Spleen (tissue), 11 donors: ENCODE measurements at regions not wholly inside any gene's neighbourhood (a gene's known extent, or its start where the extent isn't known, plus 50 kb on each side); places are given as distances from the start of the nearest gene placed in this dataset.

ENCODE experiments used
- DNase-seq: peaks from one replicate; pipeline ENCODE4 v3.0.0-alpha.2; 2020
- H3K27ac ChIP-seq, 8 donors: fragments of 200-600 bp; sonication (generic) in 7 of 8; 1 replicate in 4 of 8; 2 replicates in 4 of 8; pipeline versions ENCODE4 v1.5.0 to v1.8.0; 2016 to 2021; ENCODE audit warnings: inconsistent platforms in 4 of 8, mild to moderate bottlenecking in 4 of 8, moderate library complexity in 1 of 8
- H3K27me3 ChIP-seq, 7 donors: fragments of 200-600 bp; sonication (generic) in 6 of 7; replicated peaks in 1 of 7; 1 replicate in 4 of 7; 2 replicates in 3 of 7; pipeline versions ENCODE4 v1.5.0 to v1.8.0; 2016 to 2021; ENCODE audit warnings: inconsistent platforms in 3 of 7, mild to moderate bottlenecking in 1 of 7
- H3K36me3 ChIP-seq, 6 donors: fragments of 200-600 bp; sonication (generic) in 5 of 6; 1 replicate in 4 of 6; 2 replicates in 2 of 6; pipeline versions ENCODE4 v1.5.0 to v1.8.0; 2016 to 2021; ENCODE audit warnings: inconsistent platforms in 2 of 6
- H3K4me1 ChIP-seq, 6 donors: fragments of 200-600 bp; sonication (generic) in 5 of 6; 1 replicate in 3 of 6; 2 replicates in 3 of 6; pipeline versions ENCODE4 v1.5.0 to v1.8.0; 2016 to 2021; ENCODE audit warnings: inconsistent platforms in 3 of 6
- H3K4me3 ChIP-seq, 8 donors: fragments of 200-600 bp; sonication (generic) in 7 of 8; 1 replicate in 4 of 8; 2 replicates in 4 of 8; pipeline versions ENCODE4 v1.5.0 to v1.8.0; 2016 to 2021; ENCODE audit warnings: inconsistent platforms in 4 of 8, mild to moderate bottlenecking in 4 of 8, moderate library complexity in 2 of 8
- H3K9me3 ChIP-seq, 8 donors: fragments of 200-600 bp; sonication (generic) in 7 of 8; 1 replicate in 4 of 8; 2 replicates in 4 of 8; pipeline versions ENCODE4 v1.5.0 to v1.8.0; 2016 to 2021; ENCODE audit warnings: inconsistent platforms in 4 of 8
- POLR2A ChIP-seq, 3 donors: fragments of 450-650 bp; IDR thresholded peaks; one replicate each; pipeline ENCODE4 v1.5.1; 2017; ENCODE audit warnings: antibody characterized with exemption in 3 of 3, mild to moderate bottlenecking in 1 of 3
- POLR2AphosphoS5 ChIP-seq, 3 donors: sonication (generic); formaldehyde crosslinking; IDR thresholded peaks; one replicate each; pipeline ENCODE4 v1.5.1; 2017; ENCODE audit warnings: antibody characterized with exemption in 3 of 3
- WGBS, 5 donors: extraction: QIAGEN DNeasy Blood & Tissue Kit in 3 of 5; methylation state at CpG; one replicate each; pipeline versions ENCODE4 v1.1.5 to v1.1.7; 2013 to 2018; 5-methylcytosine and 5-hydroxymethylcytosine counted together
- intact Hi-C: fragments of 100-400 bp; cut with DNase I; formaldehyde crosslinking; loops from one replicate; pipeline ENCODE4 v1.15.0; 2023; ENCODE audit warnings: low total_unique reads
- TF ChIP-seq, protein P1 (sequence below), 11 experiments: fragments of 200-600 bp in 7 of 11; fragments of 450-650 bp in 4 of 11; sonication (generic) in 4 of 11; IDR thresholded peaks in 8 of 11; conservative IDR thresholded peaks in 3 of 11; 1 replicate in 7 of 11; 2 replicates in 4 of 11; pipeline versions ENCODE4 v1.4.0 to v1.8.0; 2016 to 2021; ENCODE audit warnings: antibody characterized with exemption in 11 of 11, inconsistent platforms in 4 of 11, mild to moderate bottlenecking in 1 of 11
- donor health status: healthy with polysubstance abuse.
- donor health status: DM: no; HTN: no; CAD: no; lungs with moderate emphysema.
- donor health status: DM: no; HTN: no; CAD: no.
- donor health status: Bipolar disorder and iron deficiency.
- donor health status: healthy.
- donor health status: DM: no; HTN: no; CAD: no.
- donor health status: DM: yes; HTN: yes; CAD: no.

DNA sequence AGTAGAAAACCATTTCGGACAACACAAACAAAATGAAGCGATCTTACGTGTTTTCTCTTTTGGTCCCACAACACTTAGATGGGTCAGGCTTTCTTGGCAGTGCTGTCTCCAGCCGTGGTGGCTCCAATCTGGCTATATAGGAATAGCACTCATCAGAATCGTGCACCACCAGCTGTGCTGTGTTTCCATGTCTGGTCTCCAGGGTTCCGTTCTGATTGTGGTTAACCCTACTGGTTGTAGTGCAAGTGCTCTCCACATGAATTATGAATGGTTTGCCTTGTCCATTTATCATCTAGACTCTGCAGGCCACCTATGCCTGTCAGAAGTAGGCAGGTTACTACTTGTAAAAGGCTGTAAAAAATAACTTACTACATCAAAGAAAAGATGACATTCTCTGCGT, 536.3 kb downstream of the IQCM start:
- Histone ChIP-seq H3K27ac (no peak overlapping the region), H3K4me3 (no peak overlapping the region), H3K27me3 (no peaks in the 10 kb centered on the region), H3K4me1 (no peaks in the 10 kb centered on the region), H3K9me3 (peaks cover 0 to 15% (median 10%) of the 10 kb centered on the region in 8 donors), H3K36me3 (no peaks in the 10 kb centered on the region)
- TF ChIP-seq, protein P1, sequence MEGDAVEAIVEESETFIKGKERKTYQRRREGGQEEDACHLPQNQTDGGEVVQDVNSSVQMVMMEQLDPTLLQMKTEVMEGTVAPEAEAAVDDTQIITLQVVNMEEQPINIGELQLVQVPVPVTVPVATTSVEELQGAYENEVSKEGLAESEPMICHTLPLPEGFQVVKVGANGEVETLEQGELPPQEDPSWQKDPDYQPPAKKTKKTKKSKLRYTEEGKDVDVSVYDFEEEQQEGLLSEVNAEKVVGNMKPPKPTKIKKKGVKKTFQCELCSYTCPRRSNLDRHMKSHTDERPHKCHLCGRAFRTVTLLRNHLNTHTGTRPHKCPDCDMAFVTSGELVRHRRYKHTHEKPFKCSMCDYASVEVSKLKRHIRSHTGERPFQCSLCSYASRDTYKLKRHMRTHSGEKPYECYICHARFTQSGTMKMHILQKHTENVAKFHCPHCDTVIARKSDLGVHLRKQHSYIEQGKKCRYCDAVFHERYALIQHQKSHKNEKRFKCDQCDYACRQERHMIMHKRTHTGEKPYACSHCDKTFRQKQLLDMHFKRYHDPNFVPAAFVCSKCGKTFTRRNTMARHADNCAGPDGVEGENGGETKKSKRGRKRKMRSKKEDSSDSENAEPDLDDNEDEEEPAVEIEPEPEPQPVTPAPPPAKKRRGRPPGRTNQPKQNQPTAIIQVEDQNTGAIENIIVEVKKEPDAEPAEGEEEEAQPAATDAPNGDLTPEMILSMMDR (IDR thresholded peaks at IDR 0.05 in 8 of 11, conservative IDR thresholded peaks at IDR 0.05 in 3 of 11): no peak
- TF ChIP-seq POLR2AphosphoS5 (IDR thresholded peaks at IDR 0.05) (no peak), POLR2A (IDR thresholded peaks at IDR 0.05) (no peak)
- intact Hi-C loops: no loop called here
- no peak for DNase-seq
- 78 to 87% (median 80%) methylated on average over 7 of the region's 7 CpGs for WGBS, 5 donors

DNA sequence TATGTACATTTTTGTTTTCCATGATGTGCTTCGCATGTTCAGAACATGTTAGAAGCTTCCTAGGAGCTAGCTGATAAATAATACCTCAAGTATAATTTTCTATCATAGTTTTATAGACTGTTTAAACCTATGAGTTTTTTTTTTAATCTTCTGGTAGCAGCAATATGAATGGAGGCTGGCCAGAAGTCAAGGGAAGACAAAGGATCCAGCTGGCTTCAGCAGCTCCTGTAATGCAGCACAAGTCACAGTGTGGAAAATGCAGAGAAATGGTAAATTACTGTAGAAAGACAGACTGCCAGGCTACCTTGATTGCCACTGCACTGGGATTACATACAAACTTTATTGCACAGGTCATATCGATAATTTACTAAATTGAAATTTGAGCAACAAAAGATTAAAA, 537.9 kb downstream of the IQCM start:
- Histone ChIP-seq H3K4me1 (no peaks in the 10 kb centered on the region), H3K9me3 (peaks cover 0 to 20% (median 10%) of the 10 kb centered on the region in 8 donors), H3K27me3 (no peaks in the 10 kb centered on the region), H3K4me3 (no peak overlapping the region), H3K27ac (no peak overlapping the region), H3K36me3 (no peaks in the 10 kb centered on the region)
- 83 to 94% (median 91%) methylated on average over 2 of the region's 2 CpGs for WGBS, 5 donors
- DNase-seq: no peak
- TF ChIP-seq, protein P1 (IDR thresholded peaks at IDR 0.05 in 8 of 11, conservative IDR thresholded peaks at IDR 0.05 in 3 of 11): no peak
- TF ChIP-seq POLR2AphosphoS5 (IDR thresholded peaks at IDR 0.05) (no peak), POLR2A (IDR thresholded peaks at IDR 0.05) (no peak)
- intact Hi-C loops: no loop called here

- TF ChIP-seq, protein P1 (IDR thresholded peaks at IDR 0.05 in 8 of 11, conservative IDR thresholded peaks at IDR 0.05 in 3 of 11): no peak
- TF ChIP-seq POLR2A (IDR thresholded peaks at IDR 0.05) (no peak), POLR2AphosphoS5 (IDR thresholded peaks at IDR 0.05) (no peak)
- WGBS, 5 donors: 90 to 95% (median 93%) methylated on average over 1 of the region's 1 CpG
Measured at GRCh38 chr4:149269835-149270234, 545.8 kb downstream of the IQCM start.

GRCh38 chr4:149266301-149266700, 549.3 kb downstream of the IQCM start:
- Histone ChIP-seq H3K27me3 (no peaks in the 10 kb centered on the region), H3K27ac (no peak overlapping the region), H3K9me3 (peaks cover 0 to 4% (median 0%) of the 10 kb centered on the region in 8 donors), H3K4me1 (no peaks in the 10 kb centered on the region), H3K36me3 (no peaks in the 10 kb centered on the region), H3K4me3 (no peak overlapping the region)
- no peak for TF ChIP-seq POLR2A (IDR thresholded peaks at IDR 0.05)
- no peak for TF ChIP-seq POLR2AphosphoS5 (IDR thresholded peaks at IDR 0.05)
- TF ChIP-seq, protein P1 (IDR thresholded peaks at IDR 0.05 in 8 of 11, conservative IDR thresholded peaks at IDR 0.05 in 3 of 11): no peak
- WGBS, 5 donors: 84 to 89% (median 86%) methylated on average over 3 of the region's 3 CpGs
- no peak for DNase-seq
- intact Hi-C loops: no loop called here

More at GRCh38 chr4:149269835-149270234, 545.8 kb downstream of the IQCM start:
- no peak overlapping the region for H3K27ac ChIP-seq
- no peaks in the 10 kb centered on the region for H3K4me1 ChIP-seq
- H3K9me3 ChIP-seq: peaks cover 0 to 9% (median 1%) of the 10 kb centered on the region in 8 donors
- H3K36me3 ChIP-seq: no peaks in the 10 kb centered on the region
- intact Hi-C loops: no loop called here
- no peak overlapping the region for H3K4me3 ChIP-seq
- DNase-seq: no peak
- H3K27me3 ChIP-seq: no peaks in the 10 kb centered on the region
